AG04449 (cell line): ENCODE measurements at regions not wholly inside any gene's neighbourhood (a gene's known extent, or its start where the extent isn't known, plus 50 kb on each side); places are given as distances from the start of the nearest gene placed in this dataset.
"Not testable (repeated sequence)": the region's sequence is repeated elsewhere in the genome, so short reads cannot be mapped to it uniquely, and the experiment has no call there.

Source experiments
- CTCF ChIA-PET: fragments of 350-600 bp; formaldehyde crosslinking; extraction: SDS; loops from one replicate; lab custom pipeline; 2021; ENCODE audit warnings: antibody characterized with exemption; lab: Yijun Ruan, JAX
- POLR2A ChIA-PET: fragments of 400-600, 350-600 bp; formaldehyde crosslinking; extraction: SDS; loops from one replicate; lab custom pipeline; 2020; ENCODE audit warnings: antibody characterized with exemption, inconsistent platforms; lab: Yijun Ruan, JAX
- DNase-seq: peaks from one replicate; pipeline ENCODE4 v3.0.0-alpha.2; 2010; ENCODE audit warnings: low read depth, low spot score
- H3K4me3 ChIP-seq: 2 replicates; pipeline ENCODE4 v1.5.1; 2011; ENCODE audit warnings: low read depth, mild to moderate bottlenecking, control low read depth, low read length
- CTCF ChIP-seq: IDR thresholded peaks from one replicate; pipeline ENCODE4 v1.5.1; 2011; ENCODE audit warnings: mild to moderate bottlenecking, moderate library complexity, low read length, control low read depth, inconsistent platforms; ENCODE audit not compliant: insufficient read depth; ENCODE audit errors: missing control alignments

- POLR2A ChIA-PET = interaction anchor here (0.6 kb wide), 1 partner anchor 181 kb away, joined by 3 read pairs; no protein-coding TSS in a partner anchor
- TF ChIP-seq CTCF = no peak
- CTCF ChIA-PET = interaction anchor here (0.8 kb wide), 1 partner anchor 12 kb away, joined by 3 read pairs; no protein-coding TSS in a partner anchor
Measured at GRCh38 chr3:72617424-72618024, 230.7 kb downstream of the SHQ1 start.

GRCh38 chr3:72615776-72616175 is 232.5 kb downstream of the SHQ1 start:
- TF ChIP-seq CTCF = no peak
- POLR2A ChIA-PET = no interaction called here
- CTCF ChIA-PET = interaction anchor here (1.2 kb wide), 1 partner anchor 10 kb away, joined by 3 read pairs; no protein-coding TSS in a partner anchor
- no peak for DNase-seq
- no peak overlapping the region for H3K4me3 ChIP-seq

More at GRCh38 chr3:72617424-72618024, 230.7 kb downstream of the SHQ1 start:
- DNase-seq = no peak
- H3K4me3 ChIP-seq = no peak overlapping the region

GRCh38 chr3:72615182-72615581 is 233.1 kb downstream of the SHQ1 start:
- CTCF ChIA-PET = interaction anchor here (1.2 kb wide), 1 partner anchor 9 kb away, joined by 3 read pairs; no protein-coding TSS in a partner anchor
- POLR2A ChIA-PET = no interaction called here
- TF ChIP-seq CTCF = no peak
- DNase-seq = no peak
- H3K4me3 ChIP-seq = no peak overlapping the region

GRCh38 chr3:72614394-72615074 is 233.7 kb downstream of the SHQ1 start:
- H3K4me3 ChIP-seq = no peak overlapping the region
- no peak for DNase-seq
- ChIA-PET POLR2A (no interaction called here), CTCF (interaction anchor here (1.2 kb wide), 1 partner anchor 9 kb away, joined by 3 read pairs; no protein-coding TSS in a partner anchor)
- no peak for TF ChIP-seq CTCF

GRCh38 chr3:72613871-72614270 is 234.4 kb downstream of the SHQ1 start:
- CTCF ChIA-PET = no interaction called here
- DNase-seq = no peak

GRCh38 chr3:72609114-72609513 is 239.1 kb downstream of the SHQ1 start:
- CTCF ChIA-PET = not testable (repeated sequence)

More at GRCh38 chr3:72613871-72614270, 234.4 kb downstream of the SHQ1 start:
- POLR2A ChIA-PET = no interaction called here
- H3K4me3 ChIP-seq = no peak overlapping the region
- no peak for TF ChIP-seq CTCF

More at GRCh38 chr3:72609114-72609513, 239.1 kb downstream of the SHQ1 start:
- POLR2A ChIA-PET, DNase-seq, H3K4me3 ChIP-seq: not testable (repeated sequence)
